Lower leg skin (tissue), 3 donors: ENCODE measurements at regions not wholly inside any gene's neighbourhood (a gene's known extent, or its start where the extent isn't known, plus 50 kb on each side); places are given as distances from the start of the nearest gene placed in this dataset.

Experiments used
- CTCF ChIP-seq, 3 donors: fragments of 450-650 bp; IDR thresholded peaks; one replicate each; pipeline ENCODE4 v1.5.1; 2016; ENCODE audit warnings: antibody characterized with exemption in 3 of 3, mild to moderate bottlenecking in 3 of 3, moderate library complexity in 2 of 3
- POLR2A ChIP-seq, 2 donors: fragments of 450-650 bp; IDR thresholded peaks; one replicate each; pipeline ENCODE4 v1.6.1; 2016 to 2017; ENCODE audit warnings: antibody characterized with exemption in 2 of 2, mild to moderate bottlenecking in 1 of 2, moderate library complexity in 1 of 2

DNA sequence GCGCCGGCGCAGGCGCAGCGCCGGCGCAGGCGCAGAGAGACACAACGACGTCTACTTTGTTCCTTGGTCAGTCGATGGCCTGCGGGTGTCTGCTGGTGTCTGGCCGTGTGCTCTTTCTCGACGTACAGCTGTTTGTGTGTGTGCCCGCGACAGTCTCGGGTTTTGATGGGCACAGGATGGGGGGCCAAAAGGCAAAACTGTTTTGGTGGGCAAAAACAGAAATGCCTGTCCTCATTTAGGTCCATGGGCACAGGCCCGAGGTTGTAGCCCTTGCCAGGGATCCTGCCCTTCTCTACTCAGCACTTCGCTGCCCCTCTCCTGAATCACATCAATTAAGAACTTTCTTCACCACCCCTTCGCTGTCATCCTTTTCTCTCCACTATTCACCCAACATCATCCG is 184.8 kb upstream of the CHL1 start:
- TF ChIP-seq CTCF (IDR thresholded peaks at IDR 0.05) (no peak), POLR2A (IDR thresholded peaks at IDR 0.05) (no peak)
